ENCODE measurements at regions not wholly inside any gene's neighbourhood (a gene's known extent, or its start where the extent isn't known, plus 50 kb on each side); places are given as distances from the start of the nearest gene placed in this dataset.

GRCh38 chr4:65868096-65868824, 198.0 kb upstream of the EPHA5 start:
- TF ChIP-seq CTCF (optimal IDR thresholded peaks at IDR 0.05 in 1 of 3, IDR thresholded peaks at IDR 0.05 in 1 of 3, conservative IDR thresholded peaks at IDR 0.05 in 1 of 3; ENCODE audit: extremely low read depth in 1 of 3, insufficient read depth in 2 of 3, low read length in 3 of 3) = no peak
- TF ChIP-seq EZH2 (IDR thresholded peaks at IDR 0.05; ENCODE audit: low read length) = no peak

Measured in keratinocyte (primary cell).